ENCODE measurements at regions not wholly inside any gene's neighbourhood (a gene's known extent, or its start where the extent isn't known, plus 50 kb on each side); places are given as distances from the start of the nearest gene placed in this dataset.
A peak's percentile ranks its signal among the peaks of the same experiment; 100 is the strongest.

- ATAC-seq, result no peak
- H3K27ac Mint-ChIP-seq, result no peak overlapping the region
These were observed 71.8 kb downstream of the FUNDC1 start for GRCh38 chrX:44470816-44471215.

GRCh38 chrX:44462850-44463249 is 79.8 kb downstream of the FUNDC1 start:
- Mint-ChIP-seq H3K27me3 (no peaks in the 10 kb centered on the region), H3K4me1 (no peaks in the 10 kb centered on the region), H3K9me3 (no peaks in the 10 kb centered on the region), H3K4me3 (no peak overlapping the region), H3K27ac (peak overlapping the region in 1 of 2 donors; percentile 27)
- ATAC-seq (no peak), DNase-seq (no peak)

More at GRCh38 chrX:44470816-44471215, 71.8 kb downstream of the FUNDC1 start:
- Mint-ChIP-seq H3K27me3 (no peaks in the 10 kb centered on the region), H3K4me3 (no peak overlapping the region), H3K4me1 (no peaks in the 10 kb centered on the region), H3K9me3 (no peaks in the 10 kb centered on the region)
- DNase-seq, result no peak

- ATAC-seq (no peak), DNase-seq (no peak)
- Mint-ChIP-seq H3K27me3 (no peaks in the 10 kb centered on the region), H3K4me3 (no peak overlapping the region), H3K27ac (no peak overlapping the region), H3K4me1 (no peaks in the 10 kb centered on the region), H3K9me3 (no peaks in the 10 kb centered on the region)
These were observed 83.2 kb downstream of the FUNDC1 start for GRCh38 chrX:44459501-44459900.

- Mint-ChIP-seq H3K4me3 (no peak overlapping the region), H3K27ac (no peak overlapping the region), H3K4me1 (no peaks in the 10 kb centered on the region), H3K9me3 (no peaks in the 10 kb centered on the region), H3K27me3 (no peaks in the 10 kb centered on the region)
- DNase-seq (no peak), ATAC-seq (no peak)
These were observed 86.0 kb downstream of the FUNDC1 start for GRCh38 chrX:44456685-44457084.

- no peaks in the 10 kb centered on the region for H3K4me1 Mint-ChIP-seq
- no peak for ATAC-seq
- H3K27me3 Mint-ChIP-seq, result no peaks in the 10 kb centered on the region
- no peak for DNase-seq
- H3K9me3 Mint-ChIP-seq, result no peaks in the 10 kb centered on the region
- no peak overlapping the region for H3K27ac Mint-ChIP-seq
- H3K4me3 Mint-ChIP-seq, result no peak overlapping the region
These were observed 91.6 kb downstream of the FUNDC1 start for GRCh38 chrX:44451056-44451455.

GRCh38 chrX:44447214-44447613 is 95.4 kb downstream of the FUNDC1 start:
- Mint-ChIP-seq H3K4me3 (no peak overlapping the region), H3K27ac (no peak overlapping the region), H3K4me1 (no peaks in the 10 kb centered on the region), H3K9me3 (no peaks in the 10 kb centered on the region), H3K27me3 (no peaks in the 10 kb centered on the region)
- ATAC-seq (no peak), DNase-seq (no peak)

- Mint-ChIP-seq H3K27ac (no peak overlapping the region), H3K4me1 (no peaks in the 10 kb centered on the region), H3K4me3 (no peak overlapping the region), H3K27me3 (no peaks in the 10 kb centered on the region), H3K9me3 (no peaks in the 10 kb centered on the region)
- DNase-seq, result no peak
- ATAC-seq, result no peak
These were observed 96.5 kb upstream of the EFHC2 start for GRCh38 chrX:44440006-44440405.

- H3K27me3 Mint-ChIP-seq, result no peaks in the 10 kb centered on the region
- no peaks in the 10 kb centered on the region for H3K4me1 Mint-ChIP-seq
- H3K4me3 Mint-ChIP-seq, result no peak overlapping the region
- DNase-seq (no peak), ATAC-seq (no peak)
- H3K9me3 Mint-ChIP-seq, result no peaks in the 10 kb centered on the region
- H3K27ac Mint-ChIP-seq, result no peak overlapping the region
These were observed 95.8 kb upstream of the EFHC2 start for GRCh38 chrX:44439242-44439794.

- H3K9me3 Mint-ChIP-seq, result no peaks in the 10 kb centered on the region
- H3K4me1 Mint-ChIP-seq, result no peaks in the 10 kb centered on the region
- no peaks in the 10 kb centered on the region for H3K27me3 Mint-ChIP-seq
- no peak overlapping the region for H3K4me3 Mint-ChIP-seq
- DNase-seq (no peak), ATAC-seq (no peak)
- no peak overlapping the region for H3K27ac Mint-ChIP-seq
These were observed 91.6 kb upstream of the EFHC2 start for GRCh38 chrX:44435047-44435446.

- ATAC-seq, result no peak
- peaks cover 5% of the 10 kb centered on the region for H3K4me1 Mint-ChIP-seq
These were observed 90.1 kb upstream of the EFHC2 start for GRCh38 chrX:44433556-44433955.

GRCh38 chrX:44432641-44433040 is 89.2 kb upstream of the EFHC2 start:
- Mint-ChIP-seq H3K9me3 (no peaks in the 10 kb centered on the region), H3K27me3 (no peaks in the 10 kb centered on the region), H3K27ac (peak overlapping the region in 1 of 2 donors; percentile 88), H3K4me1 (peaks cover 5% of the 10 kb centered on the region), H3K4me3 (no peak overlapping the region)
- no peak for DNase-seq
- ATAC-seq, result no peak

More at GRCh38 chrX:44433556-44433955, 90.1 kb upstream of the EFHC2 start:
- no peaks in the 10 kb centered on the region for H3K27me3 Mint-ChIP-seq
- DNase-seq, result no peak
- H3K27ac Mint-ChIP-seq, result no peak overlapping the region
- H3K4me3 Mint-ChIP-seq, result no peak overlapping the region
- no peaks in the 10 kb centered on the region for H3K9me3 Mint-ChIP-seq

GRCh38 chrX:44431194-44431593 is 87.7 kb upstream of the EFHC2 start:
- H3K4me3 Mint-ChIP-seq, result no peak overlapping the region
- peaks cover 5% of the 10 kb centered on the region for H3K4me1 Mint-ChIP-seq
- peak overlapping the region in 1 of 2 donors; percentile 42 for H3K27ac Mint-ChIP-seq
- DNase-seq (no peak), ATAC-seq (no peak)
- no peaks in the 10 kb centered on the region for H3K27me3 Mint-ChIP-seq
- no peaks in the 10 kb centered on the region for H3K9me3 Mint-ChIP-seq

GRCh38 chrX:44428989-44429627 is 85.6 kb upstream of the EFHC2 start:
- ATAC-seq, result no peak

GRCh38 chrX:44422631-44423030 is 79.2 kb upstream of the EFHC2 start:
- ATAC-seq (no peak), DNase-seq (no peak)
- H3K9me3 Mint-ChIP-seq, result peaks cover 0 to 7% of the 10 kb centered on the region in 2 donors
- H3K27me3 Mint-ChIP-seq, result no peaks in the 10 kb centered on the region
- no peak overlapping the region for H3K4me3 Mint-ChIP-seq
- no peak overlapping the region for H3K27ac Mint-ChIP-seq
- H3K4me1 Mint-ChIP-seq, result no peaks in the 10 kb centered on the region

More at GRCh38 chrX:44428989-44429627, 85.6 kb upstream of the EFHC2 start:
- DNase-seq, result no peak
- no peaks in the 10 kb centered on the region for H3K9me3 Mint-ChIP-seq
- peaks cover 5% of the 10 kb centered on the region for H3K4me1 Mint-ChIP-seq
- H3K27ac Mint-ChIP-seq, result no peak overlapping the region
- H3K4me3 Mint-ChIP-seq, result no peak overlapping the region
- no peaks in the 10 kb centered on the region for H3K27me3 Mint-ChIP-seq

GRCh38 chrX:44415639-44416386 is 72.3 kb upstream of the EFHC2 start:
- ATAC-seq (no peak), DNase-seq (no peak)
- H3K4me3 Mint-ChIP-seq, result no peak overlapping the region
- no peaks in the 10 kb centered on the region for H3K27me3 Mint-ChIP-seq
- H3K9me3 Mint-ChIP-seq, result peaks cover 0 to 7% of the 10 kb centered on the region in 2 donors
- no peaks in the 10 kb centered on the region for H3K4me1 Mint-ChIP-seq
- no peak overlapping the region for H3K27ac Mint-ChIP-seq

GRCh38 chrX:44401151-44401550 is 57.7 kb upstream of the EFHC2 start:
- H3K27me3 Mint-ChIP-seq, result no peaks in the 10 kb centered on the region
- H3K27ac Mint-ChIP-seq, result no peak overlapping the region
- H3K4me3 Mint-ChIP-seq, result no peak overlapping the region
- no peak for ATAC-seq
- no peaks in the 10 kb centered on the region for H3K4me1 Mint-ChIP-seq
- peaks cover 0 to 5% of the 10 kb centered on the region in 2 donors for H3K9me3 Mint-ChIP-seq
- DNase-seq, result no peak

Measured in stimulated activated naive CD8-positive, alpha-beta T cell treated with anti-CD3 and anti-CD28 coated beads, Interleukin-15, amount 100 ng/mL, for 72 hours (primary cell).